B cell (primary cell): ENCODE measurements at regions not wholly inside any gene's neighbourhood (a gene's known extent, or its start where the extent isn't known, plus 50 kb on each side); places are given as distances from the start of the nearest gene placed in this dataset.

Experiments used
- ATAC-seq: fragments of 200-7000 bp; cut with Tn5 transposase; one replicate; pipeline ENCODE4 v1.10.0; 2021; ENCODE audit warnings: low read depth, mild to moderate bottlenecking, moderate number of reproducible peaks, moderate library complexity
- CTCF ChIA-PET: fragments of 350-600 bp; sonication (Branson Sonifier 250); formaldehyde crosslinking; loops from one replicate; lab custom pipeline; 2021; ENCODE audit warnings: antibody characterized with exemption, inconsistent platforms; lab: Charles Lee
- POLR2A ChIA-PET: fragments of 350-600 bp; sonication (Branson Sonifier 250); formaldehyde crosslinking; loops from one replicate; lab custom pipeline; 2021; ENCODE audit warnings: antibody characterized with exemption; lab: Charles Lee
- DNase-seq: peaks from one replicate; pipeline ENCODE4 v3.0.0; 2013
- H2AFZ ChIP-seq: 2 replicates; pipeline ENCODE4 v1.6.1; 2012; ENCODE audit warnings: mild to moderate bottlenecking, low read depth, low read length; ENCODE audit not compliant: insufficient read depth, poor library complexity, severe bottlenecking
- H3K27ac ChIP-seq, 2 donors: 1 replicate in 1 of 2; 2 replicates in 1 of 2; pipeline ENCODE4 v1.5.1; 2012 to 2013; ENCODE audit warnings: low read length in 2 of 2, mild to moderate bottlenecking in 2 of 2, moderate library complexity in 1 of 2
- H3K27me3 ChIP-seq, 4 experiments: fragments of 200-600 bp in 1 of 4; sonication (generic) in 1 of 4; replicated peaks in 1 of 4; 1 replicate in 2 of 4; 2 replicates in 2 of 4; pipeline versions ENCODE4 v1.6.1 to v1.7.0; 2013 to 2016; ENCODE audit warnings: low read length in 3 of 4, mild to moderate bottlenecking in 2 of 4, mixed read lengths in 1 of 4, moderate library complexity in 1 of 4; ENCODE audit not compliant: insufficient read depth in 4 of 4, control insufficient read depth in 3 of 4; ENCODE audit errors: control extremely low read depth in 1 of 4
- H3K36me3 ChIP-seq, 2 experiments: replicated peaks in 1 of 2; 1 replicate in 1 of 2; 2 replicates in 1 of 2; pipeline versions ENCODE4 v1.6.1 to v1.7.1; 2013; ENCODE audit warnings: low read length in 1 of 2; ENCODE audit not compliant: insufficient read depth in 2 of 2, control insufficient read depth in 1 of 2; ENCODE audit errors: control extremely low read depth in 1 of 2, extremely low read depth in 1 of 2
- H3K4me1 ChIP-seq, 2 donors: fragments of 200-600 bp in 1 of 2; sonication (generic) in 1 of 2; 1 replicate in 1 of 2; 2 replicates in 1 of 2; pipeline versions ENCODE4 v1.5.1 to v1.6.1; 2013 to 2017; ENCODE audit warnings: low read length in 2 of 2; ENCODE audit not compliant: control insufficient read depth in 2 of 2, insufficient read depth in 2 of 2
- H3K4me2 ChIP-seq: replicated peaks from 2 replicates; pipeline ENCODE3; 2012; ENCODE audit warnings: mild to moderate bottlenecking, low read depth, low read length; ENCODE audit not compliant: poor library complexity, severe bottlenecking
- H3K4me3 ChIP-seq, 5 experiments: fragments of 200-600 bp in 1 of 5; sonication (generic) in 1 of 5; 1 replicate in 3 of 5; 2 replicates in 2 of 5; pipeline versions ENCODE4 v1.5.1 to v1.7.0; 2011 to 2016; ENCODE audit warnings: low read length in 4 of 5, mild to moderate bottlenecking in 4 of 5, low read depth in 2 of 5, control low read depth in 1 of 5, moderate library complexity in 1 of 5; ENCODE audit not compliant: insufficient read depth in 1 of 5; ENCODE audit errors: control extremely low read depth in 1 of 5, extremely low read depth in 1 of 5
- H3K79me2 ChIP-seq: fragments of 200-600 bp; sonication (generic); one replicate; pipeline ENCODE4 v1.6.0; 2016; ENCODE audit warnings: low read length; ENCODE audit not compliant: control insufficient read depth, insufficient read depth
- H3K9ac ChIP-seq: fragments of 200-600 bp; sonication (generic); 2 replicates; pipeline ENCODE4 v1.6.1; 2017; ENCODE audit warnings: mild to moderate bottlenecking, low read length, moderate library complexity
- H3K9me3 ChIP-seq, 3 donors: one replicate each; pipeline versions ENCODE4 v1.6.1 to v1.7.1; 2013; ENCODE audit warnings: low read length in 2 of 3; ENCODE audit not compliant: control insufficient read depth in 2 of 3, insufficient read depth in 1 of 3; ENCODE audit errors: control extremely low read depth in 1 of 3
- H4K20me1 ChIP-seq: 2 replicates; pipeline ENCODE4 v1.6.0; 2012; ENCODE audit warnings: mild to moderate bottlenecking, low read length; ENCODE audit not compliant: insufficient read depth, control insufficient read depth, poor library complexity, severe bottlenecking
- H3K27ac Mint-ChIP-seq: one replicate; pipeline ENCODE4 v1.8.0; 2021; ENCODE audit warnings: mixed read lengths
- H3K27me3 Mint-ChIP-seq: one replicate; pipeline ENCODE4 v1.8.0; 2021; ENCODE audit warnings: mixed read lengths
- H3K4me1 Mint-ChIP-seq: one replicate; pipeline ENCODE4 v1.8.0; 2021; ENCODE audit warnings: mixed read lengths
- H3K4me3 Mint-ChIP-seq: one replicate; pipeline ENCODE4 v1.8.0; 2021; ENCODE audit warnings: mixed read lengths
- H3K9me3 Mint-ChIP-seq: one replicate; pipeline ENCODE4 v1.8.0; 2022; ENCODE audit warnings: mixed read lengths; ENCODE audit not compliant: insufficient read depth
- EZH2 ChIP-seq: IDR thresholded peaks from 2 replicates; pipeline ENCODE4 v1.6.1; 2012; ENCODE audit warnings: borderline replicate concordance, low read depth, mild to moderate bottlenecking, moderate library complexity, low read length; ENCODE audit not compliant: insufficient read depth, poor library complexity, severe bottlenecking
- WGBS: methylation state at CpG from one replicate; pipeline ENCODE4 v1.1.5; 2013; ENCODE audit warnings: missing lambda C conversion rate; ENCODE audit not compliant: insufficient coverage; 5-methylcytosine and 5-hydroxymethylcytosine counted together
- intact Hi-C: fragments of 100-400 bp; cut with micrococcal nuclease; formaldehyde crosslinking; loops from one replicate; pipeline ENCODE4 v1.10.0; 2022
- TF ChIP-seq, protein P1 (sequence below): fragments of 200-600 bp; IDR thresholded peaks from one replicate; pipeline ENCODE4 v1.8.0; 2022; ENCODE audit warnings: antibody characterized with exemption, mild to moderate bottlenecking

DNA sequence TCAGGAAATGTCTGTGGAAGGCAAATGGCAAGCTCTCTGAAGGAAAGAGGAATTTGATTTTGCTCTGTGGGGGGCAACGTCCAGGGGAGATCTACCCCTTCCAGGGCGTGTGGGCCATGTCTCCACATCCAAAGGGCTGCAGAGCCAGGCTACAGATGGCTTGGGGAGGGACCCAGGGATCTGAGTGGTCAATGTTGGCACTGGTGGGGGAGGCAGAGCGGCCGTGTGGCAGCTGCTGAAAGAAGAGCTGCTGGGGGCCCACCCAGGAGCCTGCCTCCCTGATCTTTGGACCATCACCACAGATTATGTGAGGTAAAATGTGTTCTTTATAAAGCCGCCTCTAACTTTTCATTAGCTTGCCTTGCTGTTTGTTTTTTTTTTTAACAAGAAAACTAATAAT is 144.1 kb downstream of the HERPUD2 start:
- Histone ChIP-seq H3K4me2 (no peak overlapping the region), H3K9me3 (no peaks in the 10 kb centered on the region), H3K79me2 (no peaks in the 10 kb centered on the region), H3K36me3 (no peaks in the 10 kb centered on the region), H3K4me1 (no peaks in the 10 kb centered on the region), H3K27me3 (no peaks in the 10 kb centered on the region), H3K27ac (no peak overlapping the region), H3K4me3 (no peak overlapping the region), H2AFZ (no peak overlapping the region), H3K9ac (no peak overlapping the region), H4K20me1 (no peaks in the 10 kb centered on the region)
- WGBS = 54% methylated on average over 2 of the region's 5 CpGs
- intact Hi-C loops = no loop called here
- Mint-ChIP-seq H3K4me3 (no peak overlapping the region), H3K4me1 (no peaks in the 10 kb centered on the region), H3K27ac (no peak overlapping the region), H3K9me3 (no peaks in the 10 kb centered on the region), H3K27me3 (peaks cover 30% of the 10 kb centered on the region)
- CTCF ChIA-PET = interaction anchor here (0.9 kb wide), 1 partner anchor 13 kb away, joined by 3 read pairs; no protein-coding TSS in a partner anchor
- ATAC-seq = no peak
- no peak for DNase-seq
- no peak for TF ChIP-seq EZH2
- TF ChIP-seq, protein P1, sequence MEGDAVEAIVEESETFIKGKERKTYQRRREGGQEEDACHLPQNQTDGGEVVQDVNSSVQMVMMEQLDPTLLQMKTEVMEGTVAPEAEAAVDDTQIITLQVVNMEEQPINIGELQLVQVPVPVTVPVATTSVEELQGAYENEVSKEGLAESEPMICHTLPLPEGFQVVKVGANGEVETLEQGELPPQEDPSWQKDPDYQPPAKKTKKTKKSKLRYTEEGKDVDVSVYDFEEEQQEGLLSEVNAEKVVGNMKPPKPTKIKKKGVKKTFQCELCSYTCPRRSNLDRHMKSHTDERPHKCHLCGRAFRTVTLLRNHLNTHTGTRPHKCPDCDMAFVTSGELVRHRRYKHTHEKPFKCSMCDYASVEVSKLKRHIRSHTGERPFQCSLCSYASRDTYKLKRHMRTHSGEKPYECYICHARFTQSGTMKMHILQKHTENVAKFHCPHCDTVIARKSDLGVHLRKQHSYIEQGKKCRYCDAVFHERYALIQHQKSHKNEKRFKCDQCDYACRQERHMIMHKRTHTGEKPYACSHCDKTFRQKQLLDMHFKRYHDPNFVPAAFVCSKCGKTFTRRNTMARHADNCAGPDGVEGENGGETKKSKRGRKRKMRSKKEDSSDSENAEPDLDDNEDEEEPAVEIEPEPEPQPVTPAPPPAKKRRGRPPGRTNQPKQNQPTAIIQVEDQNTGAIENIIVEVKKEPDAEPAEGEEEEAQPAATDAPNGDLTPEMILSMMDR = no peak
- POLR2A ChIA-PET = no interaction called here

DNA sequence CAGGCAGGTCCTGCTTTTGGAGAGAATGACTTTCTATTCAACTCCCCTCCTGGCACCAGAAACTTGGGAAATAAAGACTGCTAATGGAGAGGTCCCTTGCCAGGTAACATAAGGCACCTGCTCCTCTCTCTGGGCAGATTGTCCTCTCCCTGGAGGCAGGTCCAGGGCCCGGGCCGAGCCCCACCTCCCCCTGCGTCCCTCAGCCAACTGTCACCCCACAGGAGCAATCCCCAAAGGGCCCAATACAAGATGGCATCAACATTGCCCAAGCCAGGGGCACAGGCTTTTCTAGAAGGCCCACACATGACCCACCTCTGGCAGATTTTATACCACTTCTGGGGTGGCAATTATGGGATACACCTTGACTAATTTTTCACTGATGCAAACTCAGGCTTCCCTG is 145.2 kb downstream of the HERPUD2 start:
- CTCF ChIA-PET = no interaction called here
- no peak for TF ChIP-seq EZH2
- TF ChIP-seq, protein P1 = no peak
- POLR2A ChIA-PET = no interaction called here
- H3K27ac Mint-ChIP-seq = no peak overlapping the region
- no peaks in the 10 kb centered on the region for H3K4me1 ChIP-seq
- no peak overlapping the region for H3K27ac ChIP-seq
- H3K79me2 ChIP-seq = no peaks in the 10 kb centered on the region
- no peak for ATAC-seq
- H3K36me3 ChIP-seq = no peaks in the 10 kb centered on the region
- no peaks in the 10 kb centered on the region for H4K20me1 ChIP-seq
- intact Hi-C loops = no loop called here
- peaks cover 30% of the 10 kb centered on the region for H3K27me3 Mint-ChIP-seq
- H3K4me2 ChIP-seq = no peak overlapping the region
- no peak overlapping the region for H3K4me3 ChIP-seq
- H3K9me3 Mint-ChIP-seq = no peaks in the 10 kb centered on the region
- H3K9ac ChIP-seq = no peak overlapping the region
- no peaks in the 10 kb centered on the region for H3K4me1 Mint-ChIP-seq
- H3K27me3 ChIP-seq = no peaks in the 10 kb centered on the region
- no peak overlapping the region for H3K4me3 Mint-ChIP-seq
- H2AFZ ChIP-seq = no peak overlapping the region
- DNase-seq = no peak
- no peaks in the 10 kb centered on the region for H3K9me3 ChIP-seq
- 93% methylated on average over 3 of the region's 3 CpGs for WGBS
